ENCODE measurements at regions not wholly inside any gene's neighbourhood (a gene's known extent, or its start where the extent isn't known, plus 50 kb on each side); places are given as distances from the start of the nearest gene placed in this dataset.

GRCh38 chr11:29351301-29351873, 665.4 kb downstream of the KCNA4 start:
- no peak for DNase-seq (ENCODE audit: low spot score)

GRCh38 chr11:29343465-29344333, 673.1 kb downstream of the KCNA4 start:
- DNase-seq (ENCODE audit: low spot score), result peak; percentile 52

- no peak for DNase-seq (ENCODE audit: low spot score)
Observed at GRCh38 chr11:29336727-29337575, 679.9 kb downstream of the KCNA4 start.

GRCh38 chr11:29334776-29335130, 682.1 kb downstream of the KCNA4 start:
- DNase-seq (ENCODE audit: low spot score), result no peak

GRCh38 chr11:29333993-29334775, 682.6 kb downstream of the KCNA4 start:
- DNase-seq (ENCODE audit: low spot score), result peak; percentile 56

GRCh38 chr11:29331451-29332010, 685.3 kb downstream of the KCNA4 start:
- DNase-seq (ENCODE audit: low spot score), result no peak

GRCh38 chr11:29328961-29329441, 687.8 kb downstream of the KCNA4 start:
- peak; percentile 51 for DNase-seq (ENCODE audit: low spot score)

- no peak for DNase-seq (ENCODE audit: low spot score)
Observed at GRCh38 chr11:29327891-29328290, 688.9 kb downstream of the KCNA4 start.

GRCh38 chr11:29326757-29327156, 690.1 kb downstream of the KCNA4 start:
- DNase-seq (ENCODE audit: low spot score), result no peak

- DNase-seq (ENCODE audit: low spot score), result no peak
Observed at GRCh38 chr11:29324328-29324727, 692.5 kb downstream of the KCNA4 start.

GRCh38 chr11:29321293-29322132, 695.3 kb downstream of the KCNA4 start:
- no peak for DNase-seq (ENCODE audit: low spot score)

GRCh38 chr11:29320196-29320595, 696.6 kb downstream of the KCNA4 start:
- DNase-seq (ENCODE audit: low spot score), result no peak

- DNase-seq (ENCODE audit: low spot score), result no peak
Observed at GRCh38 chr11:29319210-29319609, 697.6 kb downstream of the KCNA4 start.

GRCh38 chr11:29318134-29318845, 698.5 kb downstream of the KCNA4 start:
- DNase-seq (ENCODE audit: low spot score), result no peak

GRCh38 chr11:29317694-29318093, 699.1 kb downstream of the KCNA4 start:
- no peak for DNase-seq (ENCODE audit: low spot score)

GRCh38 chr11:29315275-29315674, 701.6 kb downstream of the KCNA4 start:
- DNase-seq (ENCODE audit: low spot score), result no peak

- DNase-seq (ENCODE audit: low spot score), result no peak
Observed at GRCh38 chr11:29314211-29314610, 702.6 kb downstream of the KCNA4 start.

- DNase-seq (ENCODE audit: low spot score), result no peak
Observed at GRCh38 chr11:29312812-29313211, 704.0 kb downstream of the KCNA4 start.

GRCh38 chr11:29310725-29311342, 706.0 kb downstream of the KCNA4 start:
- no peak for DNase-seq (ENCODE audit: low spot score)
